ENCODE measurements at regions not wholly inside any gene's neighbourhood (a gene's known extent, or its start where the extent isn't known, plus 50 kb on each side); places are given as distances from the start of the nearest gene placed in this dataset.
"Not testable (repeated sequence)": the region's sequence is repeated elsewhere in the genome, so short reads cannot be mapped to it uniquely, and the experiment has no call there.

GRCh38 chr4:137949746-137950145, 292.4 kb downstream of the SLC7A11 start (continued):
- TF ChIP-seq HSF1 (IDR thresholded peaks at IDR 0.05; ENCODE audit: low read depth, low read length) (no peak), ATF7 (IDR thresholded peaks at IDR 0.05; ENCODE audit: low read depth) (no peak)

GRCh38 chr4:137946453-137947174, 295.5 kb downstream of the SLC7A11 start:
- DNase-seq (ENCODE audit: low read depth, low spot score) (no peak), FAIRE-seq (no peak), ATAC-seq (no peak)
- Histone ChIP-seq H4K20me1 (ENCODE audit: control insufficient read depth, insufficient read depth) (no peaks in the 10 kb centered on the region), H3K4me1 (ENCODE audit: control insufficient read depth, insufficient read depth, low read length) (no peaks in the 10 kb centered on the region), H3K27ac (ENCODE audit: control insufficient read depth, insufficient read depth) (no peak overlapping the region), H2AFZ (ENCODE audit: control insufficient read depth, low read depth, low read length) (no peak overlapping the region), H3K79me2 (ENCODE audit: control insufficient read depth, insufficient read depth, low read length) (no peaks in the 10 kb centered on the region), H3K4me2 (ENCODE audit: control insufficient read depth, insufficient read depth) (no peak overlapping the region), H3K4me3 (no peak overlapping the region), H3K27me3 (replicated peaks in 1 of 2; ENCODE audit: control insufficient read depth in 2 of 2, insufficient read depth in 2 of 2, low read length in 1 of 2) (no peaks in the 10 kb centered on the region), H3K36me3 (ENCODE audit: control insufficient read depth in 2 of 2, insufficient read depth in 2 of 2, low read length in 1 of 2) (no peaks in the 10 kb centered on the region), H3K9ac (ENCODE audit: control insufficient read depth, insufficient read depth, low read length) (no peak overlapping the region), H3K9me3 (replicated peaks; ENCODE audit: control insufficient read depth, insufficient read depth, low read length) (no peaks in the 10 kb centered on the region)
- ChIA-PET POLR2A (no interaction called here), RAD21 (ENCODE audit: unreplicated experiment) (no interaction called here), CTCF (no interaction called here), SMC1A (ENCODE audit: uncharacterized antibody, unreplicated experiment) (no interaction called here)
- TF ChIP-seq E2F8 (IDR thresholded peaks at IDR 0.05; ENCODE audit: low read depth, partially characterized antibody), result no peak
- 0% methylated on average over 1 of the region's 1 CpG for WGBS (ENCODE audit: insufficient coverage, insufficient replicate concordance, low lambda C conversion rate, missing lambda C conversion rate)
- intact Hi-C loops (cut with micrococcal nuclease; ENCODE audit: unreplicated experiment), result no loop called here
- in situ Hi-C loops (cut with MboI), result no loop called here
- no TSS peak for BruUV-seq (replicated peaks)

GRCh38 chr4:137942815-137943214, 299.3 kb downstream of the SLC7A11 start:
- DNase-seq (ENCODE audit: low read depth, low spot score); H3K9ac ChIP-seq (ENCODE audit: control insufficient read depth, insufficient read depth, low read length); H3K4me1 ChIP-seq (ENCODE audit: control insufficient read depth, insufficient read depth, low read length); H3K79me2 ChIP-seq (ENCODE audit: control insufficient read depth, insufficient read depth, low read length); H3K4me3 ChIP-seq; H3K27me3 ChIP-seq (replicated peaks in 1 of 2; ENCODE audit: control insufficient read depth in 2 of 2, insufficient read depth in 2 of 2, low read length in 1 of 2); H3K4me2 ChIP-seq (ENCODE audit: control insufficient read depth, insufficient read depth); ATAC-seq; H2AFZ ChIP-seq (ENCODE audit: control insufficient read depth, low read depth, low read length); BruUV-seq (replicated peaks); SMC1A ChIA-PET (ENCODE audit: uncharacterized antibody, unreplicated experiment); H3K27ac ChIP-seq (ENCODE audit: control insufficient read depth, insufficient read depth); CTCF ChIA-PET; POLR2A ChIA-PET; in situ Hi-C loops (cut with MboI); H3K9me3 ChIP-seq (replicated peaks; ENCODE audit: control insufficient read depth, insufficient read depth, low read length); intact Hi-C loops (cut with micrococcal nuclease; ENCODE audit: unreplicated experiment); FAIRE-seq; H3K36me3 ChIP-seq (ENCODE audit: control insufficient read depth in 2 of 2, insufficient read depth in 2 of 2, low read length in 1 of 2); H4K20me1 ChIP-seq (ENCODE audit: control insufficient read depth, insufficient read depth); RAD21 ChIA-PET (ENCODE audit: unreplicated experiment): not testable (repeated sequence)
- 66% methylated on average over 15 of the region's 15 CpGs for WGBS (ENCODE audit: insufficient coverage, insufficient replicate concordance, low lambda C conversion rate, missing lambda C conversion rate)

GRCh38 chr4:137942015-137942515, 300.1 kb downstream of the SLC7A11 start:
- in situ Hi-C loops (cut with MboI), result not testable (repeated sequence)

More at GRCh38 chr4:137942015-137942515, 300.1 kb downstream of the SLC7A11 start:
- intact Hi-C loops (cut with micrococcal nuclease; ENCODE audit: unreplicated experiment); H3K27ac ChIP-seq (ENCODE audit: control insufficient read depth, insufficient read depth); H4K20me1 ChIP-seq (ENCODE audit: control insufficient read depth, insufficient read depth); H3K4me2 ChIP-seq (ENCODE audit: control insufficient read depth, insufficient read depth); FAIRE-seq; H3K4me3 ChIP-seq; BruUV-seq (replicated peaks); SMC1A ChIA-PET (ENCODE audit: uncharacterized antibody, unreplicated experiment); H3K36me3 ChIP-seq (ENCODE audit: control insufficient read depth in 2 of 2, insufficient read depth in 2 of 2, low read length in 1 of 2); H3K9ac ChIP-seq (ENCODE audit: control insufficient read depth, insufficient read depth, low read length); ATAC-seq; POLR2A ChIA-PET; H3K4me1 ChIP-seq (ENCODE audit: control insufficient read depth, insufficient read depth, low read length); H3K79me2 ChIP-seq (ENCODE audit: control insufficient read depth, insufficient read depth, low read length); H3K27me3 ChIP-seq (replicated peaks in 1 of 2; ENCODE audit: control insufficient read depth in 2 of 2, insufficient read depth in 2 of 2, low read length in 1 of 2); H3K9me3 ChIP-seq (replicated peaks; ENCODE audit: control insufficient read depth, insufficient read depth, low read length); RAD21 ChIA-PET (ENCODE audit: unreplicated experiment); DNase-seq (ENCODE audit: low read depth, low spot score); CTCF ChIA-PET; H2AFZ ChIP-seq (ENCODE audit: control insufficient read depth, low read depth, low read length): not testable (repeated sequence)
- WGBS (ENCODE audit: insufficient coverage, insufficient replicate concordance, low lambda C conversion rate, missing lambda C conversion rate), result 78% methylated on average over 10 of the region's 32 CpGs

Data from GM12878 (cell line).